HCT116 (cell line): ENCODE measurements at regions not wholly inside any gene's neighbourhood (a gene's known extent, or its start where the extent isn't known, plus 50 kb on each side); places are given as distances from the start of the nearest gene placed in this dataset.

Experiments used
- CEBPB ChIP-seq: IDR thresholded peaks from 2 replicates; pipeline ENCODE4 v1.6.1; 2012; ENCODE audit warnings: low read depth
- EZH2 ChIP-seq: fragments of 200-600 bp; sonication (generic); IDR thresholded peaks from 2 replicates; pipeline ENCODE4 v1.6.1; 2017; ENCODE audit warnings: antibody characterized with exemption, mixed run types
- EZH2phosphoT487 ChIP-seq: fragments of 200-600 bp; IDR thresholded peaks from 2 replicates; pipeline ENCODE4 v1.6.1; 2018; ENCODE audit warnings: antibody characterized with exemption, borderline replicate concordance
- FOSL1 ChIP-seq: IDR thresholded peaks from 2 replicates; pipeline ENCODE4 v1.6.1; 2012; ENCODE audit warnings: low read depth
- JUND ChIP-seq: IDR thresholded peaks from 2 replicates; pipeline ENCODE4 v1.6.1; 2012
- POLR2A ChIP-seq: IDR thresholded peaks from 2 replicates; pipeline ENCODE4 v1.7.0; 2011; ENCODE audit warnings: borderline replicate concordance; ENCODE audit not compliant: insufficient read depth, insufficient read length; ENCODE audit errors: extremely low read depth
- POLR2AphosphoS5 ChIP-seq: IDR thresholded peaks from 2 replicates; pipeline ENCODE4 v1.6.1; 2011; ENCODE audit warnings: mild to moderate bottlenecking, low read depth, low read length, moderate library complexity
- RAD21 ChIP-seq: IDR thresholded peaks from 2 replicates; pipeline ENCODE4 v1.6.1; 2012; ENCODE audit warnings: low read depth, mild to moderate bottlenecking
- SIN3A ChIP-seq: IDR thresholded peaks from 2 replicates; pipeline ENCODE4 v1.6.1; 2012; ENCODE audit warnings: low read depth
- SP1 ChIP-seq: IDR thresholded peaks from 2 replicates; pipeline ENCODE4 v1.6.1; 2012; ENCODE audit warnings: low read depth
- ZFX ChIP-seq: fragments of 450-650 bp; IDR thresholded peaks from 2 replicates; pipeline ENCODE4 v1.6.1; 2017
- TF ChIP-seq, protein P1 (sequence below), 3 experiments: fragments of 200-600 bp in 1 of 3; sonication (generic) in 1 of 3; IDR thresholded peaks in 2 of 3; conservative IDR thresholded peaks in 1 of 3; 2 replicates each; pipeline ENCODE4 v1.5.1; 2012 to 2017; ENCODE audit warnings: low read depth in 2 of 3, low read length in 2 of 3, antibody characterized with exemption in 1 of 3, borderline replicate concordance in 1 of 3, control low read depth in 1 of 3, mild to moderate bottlenecking in 1 of 3, mixed read lengths in 1 of 3, mixed run types in 1 of 3, moderate library complexity in 1 of 3; ENCODE audit not compliant: insufficient read depth in 1 of 3
- TF ChIP-seq, protein P2 (sequence below): IDR thresholded peaks from 2 replicates; pipeline ENCODE4 v1.6.1; 2012
- TF ChIP-seq, protein P3 (sequence below): IDR thresholded peaks from 2 replicates; pipeline ENCODE4 v1.6.1; 2012; ENCODE audit warnings: low read depth

DNA sequence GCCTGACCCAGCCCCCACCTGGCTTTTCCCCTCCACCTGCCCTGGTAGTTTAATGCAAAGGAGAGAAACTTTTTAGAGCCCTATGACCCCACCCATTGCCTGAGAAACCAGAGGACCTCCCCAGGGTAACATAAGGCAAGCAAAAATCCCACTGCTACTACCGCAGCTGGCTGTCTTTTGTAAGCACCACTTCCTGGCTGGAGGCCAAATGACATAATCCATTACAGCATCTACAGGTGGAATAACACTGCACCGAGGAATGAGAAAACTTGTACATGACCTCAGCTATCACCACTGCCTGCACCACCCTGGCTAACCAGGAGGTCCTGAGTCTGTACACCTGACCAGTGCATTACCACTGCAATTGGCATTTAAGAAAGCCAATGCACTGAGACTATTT is 149.6 kb upstream of the GALNT5 start:
- TF ChIP-seq CEBPB (no peak), SIN3A (no peak), EZH2 (no peak), POLR2A (no peak), POLR2AphosphoS5 (no peak), EZH2phosphoT487 (no peak), SP1 (no peak), RAD21 (no peak), ZFX (no peak), JUND (no peak), FOSL1 (no peak)
- TF ChIP-seq, protein P1, sequence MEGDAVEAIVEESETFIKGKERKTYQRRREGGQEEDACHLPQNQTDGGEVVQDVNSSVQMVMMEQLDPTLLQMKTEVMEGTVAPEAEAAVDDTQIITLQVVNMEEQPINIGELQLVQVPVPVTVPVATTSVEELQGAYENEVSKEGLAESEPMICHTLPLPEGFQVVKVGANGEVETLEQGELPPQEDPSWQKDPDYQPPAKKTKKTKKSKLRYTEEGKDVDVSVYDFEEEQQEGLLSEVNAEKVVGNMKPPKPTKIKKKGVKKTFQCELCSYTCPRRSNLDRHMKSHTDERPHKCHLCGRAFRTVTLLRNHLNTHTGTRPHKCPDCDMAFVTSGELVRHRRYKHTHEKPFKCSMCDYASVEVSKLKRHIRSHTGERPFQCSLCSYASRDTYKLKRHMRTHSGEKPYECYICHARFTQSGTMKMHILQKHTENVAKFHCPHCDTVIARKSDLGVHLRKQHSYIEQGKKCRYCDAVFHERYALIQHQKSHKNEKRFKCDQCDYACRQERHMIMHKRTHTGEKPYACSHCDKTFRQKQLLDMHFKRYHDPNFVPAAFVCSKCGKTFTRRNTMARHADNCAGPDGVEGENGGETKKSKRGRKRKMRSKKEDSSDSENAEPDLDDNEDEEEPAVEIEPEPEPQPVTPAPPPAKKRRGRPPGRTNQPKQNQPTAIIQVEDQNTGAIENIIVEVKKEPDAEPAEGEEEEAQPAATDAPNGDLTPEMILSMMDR (IDR thresholded peaks at IDR 0.05 in 2 of 3, conservative IDR thresholded peaks at IDR 0.05 in 1 of 3; ENCODE audit: borderline replicate concordance in 1 of 3, insufficient read depth in 1 of 3, low read depth in 2 of 3, low read length in 2 of 3): no peak
- TF ChIP-seq, protein P2, sequence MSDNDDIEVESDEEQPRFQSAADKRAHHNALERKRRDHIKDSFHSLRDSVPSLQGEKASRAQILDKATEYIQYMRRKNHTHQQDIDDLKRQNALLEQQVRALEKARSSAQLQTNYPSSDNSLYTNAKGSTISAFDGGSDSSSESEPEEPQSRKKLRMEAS: no peak
- TF ChIP-seq, protein P3, sequence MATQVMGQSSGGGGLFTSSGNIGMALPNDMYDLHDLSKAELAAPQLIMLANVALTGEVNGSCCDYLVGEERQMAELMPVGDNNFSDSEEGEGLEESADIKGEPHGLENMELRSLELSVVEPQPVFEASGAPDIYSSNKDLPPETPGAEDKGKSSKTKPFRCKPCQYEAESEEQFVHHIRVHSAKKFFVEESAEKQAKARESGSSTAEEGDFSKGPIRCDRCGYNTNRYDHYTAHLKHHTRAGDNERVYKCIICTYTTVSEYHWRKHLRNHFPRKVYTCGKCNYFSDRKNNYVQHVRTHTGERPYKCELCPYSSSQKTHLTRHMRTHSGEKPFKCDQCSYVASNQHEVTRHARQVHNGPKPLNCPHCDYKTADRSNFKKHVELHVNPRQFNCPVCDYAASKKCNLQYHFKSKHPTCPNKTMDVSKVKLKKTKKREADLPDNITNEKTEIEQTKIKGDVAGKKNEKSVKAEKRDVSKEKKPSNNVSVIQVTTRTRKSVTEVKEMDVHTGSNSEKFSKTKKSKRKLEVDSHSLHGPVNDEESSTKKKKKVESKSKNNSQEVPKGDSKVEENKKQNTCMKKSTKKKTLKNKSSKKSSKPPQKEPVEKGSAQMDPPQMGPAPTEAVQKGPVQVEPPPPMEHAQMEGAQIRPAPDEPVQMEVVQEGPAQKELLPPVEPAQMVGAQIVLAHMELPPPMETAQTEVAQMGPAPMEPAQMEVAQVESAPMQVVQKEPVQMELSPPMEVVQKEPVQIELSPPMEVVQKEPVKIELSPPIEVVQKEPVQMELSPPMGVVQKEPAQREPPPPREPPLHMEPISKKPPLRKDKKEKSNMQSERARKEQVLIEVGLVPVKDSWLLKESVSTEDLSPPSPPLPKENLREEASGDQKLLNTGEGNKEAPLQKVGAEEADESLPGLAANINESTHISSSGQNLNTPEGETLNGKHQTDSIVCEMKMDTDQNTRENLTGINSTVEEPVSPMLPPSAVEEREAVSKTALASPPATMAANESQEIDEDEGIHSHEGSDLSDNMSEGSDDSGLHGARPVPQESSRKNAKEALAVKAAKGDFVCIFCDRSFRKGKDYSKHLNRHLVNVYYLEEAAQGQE: no peak
